Activated CD4-positive, alpha-beta T cell treated with anti-CD3 and anti-CD28 coated beads, Interleukin-2, Interleukin-4, amounts not matched to agents 100 ng/mL and 50 ng/mL, durations not matched to agents 16 hours and 8 hours (primary cell): ENCODE measurements at regions not wholly inside any gene's neighbourhood (a gene's known extent, or its start where the extent isn't known, plus 50 kb on each side); places are given as distances from the start of the nearest gene placed in this dataset.

Experiments
- DNase-seq: peaks from one replicate; pipeline ENCODE4 v3.0.0-alpha.2; 2020; ENCODE audit warnings: low spot score

GRCh38 chr10:88131511-88132139 is 268.2 kb downstream of the PTEN start:
- DNase-seq: no peak

DNA sequence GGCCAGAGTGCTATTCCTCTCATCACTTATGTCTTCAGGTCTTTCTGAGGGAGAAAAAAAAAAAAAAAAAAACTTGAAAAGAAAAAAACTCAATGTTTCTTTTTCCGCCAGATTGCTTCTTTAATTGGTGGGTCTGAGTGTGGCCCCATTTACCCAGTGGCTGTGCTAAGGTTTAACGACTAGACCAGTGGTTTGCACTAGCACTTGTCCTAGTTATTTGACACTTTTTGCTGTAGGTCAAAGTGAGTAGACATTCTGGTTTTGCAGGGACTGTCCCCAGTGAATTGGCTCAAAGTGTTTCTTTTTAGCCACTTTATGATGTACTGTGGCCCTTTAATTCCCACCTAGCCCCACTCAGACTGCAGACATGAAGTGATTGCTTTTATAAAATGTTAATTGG is 273.3 kb downstream of the PTEN start:
- no peak for DNase-seq

DNA sequence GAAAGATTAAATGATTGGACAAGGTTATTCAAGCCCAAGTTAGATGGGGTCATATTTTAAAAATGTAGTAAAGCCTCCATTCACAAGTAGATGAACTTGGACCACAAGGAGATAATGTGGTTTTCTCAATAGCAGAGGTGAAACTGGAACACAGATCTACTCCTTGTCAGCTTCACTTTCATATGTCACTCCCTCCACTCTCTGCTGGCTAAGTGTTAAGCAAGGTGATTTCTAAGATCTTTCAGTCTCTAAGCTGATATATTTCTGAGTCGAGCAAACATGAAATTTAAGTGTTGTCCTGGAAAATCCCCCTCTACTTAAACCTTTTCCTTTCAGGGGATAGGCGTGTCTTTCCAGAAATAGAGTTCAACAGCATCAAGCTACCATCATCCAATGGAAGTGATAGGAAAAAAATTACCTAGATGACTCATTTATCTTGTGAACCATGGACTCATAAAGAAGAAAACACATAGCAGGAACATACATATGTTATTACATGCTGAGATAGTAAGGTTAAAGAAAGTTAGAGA is 275.0 kb downstream of the PTEN start:
- DNase-seq: peak; percentile 48

DNA sequence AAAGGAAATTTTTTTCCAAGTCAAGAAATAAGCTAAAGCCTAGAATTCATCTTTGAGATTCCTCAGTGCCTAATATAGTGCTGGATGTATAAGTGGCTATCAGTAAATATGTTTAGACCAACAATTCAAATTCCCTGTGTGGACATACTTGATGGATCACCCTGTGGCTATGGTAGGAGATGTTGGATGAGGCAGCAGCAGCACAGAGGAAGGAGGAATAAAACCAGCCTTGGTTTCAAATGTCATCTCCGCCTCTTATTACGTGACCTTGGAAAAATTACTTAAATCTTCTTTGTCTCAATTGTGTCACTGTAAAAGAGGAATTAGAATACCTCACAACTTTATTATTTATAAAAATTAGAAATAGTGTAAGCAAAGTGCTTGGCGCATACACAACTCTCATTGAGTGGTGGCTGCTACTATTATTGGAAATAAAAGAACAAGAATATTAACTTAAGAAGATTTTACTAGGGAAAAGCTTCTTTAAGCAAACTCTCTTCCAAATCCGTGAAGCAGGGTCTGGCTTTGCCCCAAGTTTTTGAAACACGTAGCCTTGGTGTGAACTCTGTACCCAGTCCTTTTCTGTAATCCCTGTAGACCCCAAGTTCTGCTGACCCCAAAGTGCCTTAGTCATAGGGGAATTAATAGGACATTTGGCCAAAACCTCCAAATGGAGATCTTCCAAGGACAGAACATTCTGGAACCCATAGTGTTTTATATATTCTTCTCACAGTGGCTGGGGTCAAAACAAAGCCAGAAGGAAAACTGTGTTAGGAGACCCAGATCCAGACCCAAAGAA is 283.8 kb downstream of the PTEN start:
- no peak for DNase-seq

- DNase-seq: no peak
These were observed 286.5 kb downstream of the PTEN start for GRCh38 chr10:88149906-88150305.

- no peak for DNase-seq
These were observed 286.9 kb downstream of the PTEN start for GRCh38 chr10:88150339-88150738.

DNA sequence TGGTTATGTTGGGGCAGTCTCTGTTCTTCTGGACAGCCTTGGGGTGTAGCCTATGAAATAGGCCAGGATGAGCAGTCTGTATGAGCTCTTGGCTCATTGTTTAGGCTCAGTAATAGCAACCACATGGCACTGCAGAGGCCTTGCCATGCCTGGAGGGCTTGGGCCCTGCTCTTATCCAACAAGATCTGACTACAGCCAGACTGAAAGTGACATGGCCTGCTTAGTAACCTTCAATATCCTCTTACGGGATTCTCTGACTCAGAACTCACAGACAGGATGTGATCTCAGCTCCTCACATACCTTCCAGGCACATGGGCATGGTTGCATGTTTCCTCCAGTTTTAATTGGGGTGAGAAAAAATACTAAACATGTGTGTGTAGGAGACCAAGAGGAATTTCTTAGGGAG is 289.3 kb downstream of the PTEN start:
- peak; percentile 86 for DNase-seq

DNA sequence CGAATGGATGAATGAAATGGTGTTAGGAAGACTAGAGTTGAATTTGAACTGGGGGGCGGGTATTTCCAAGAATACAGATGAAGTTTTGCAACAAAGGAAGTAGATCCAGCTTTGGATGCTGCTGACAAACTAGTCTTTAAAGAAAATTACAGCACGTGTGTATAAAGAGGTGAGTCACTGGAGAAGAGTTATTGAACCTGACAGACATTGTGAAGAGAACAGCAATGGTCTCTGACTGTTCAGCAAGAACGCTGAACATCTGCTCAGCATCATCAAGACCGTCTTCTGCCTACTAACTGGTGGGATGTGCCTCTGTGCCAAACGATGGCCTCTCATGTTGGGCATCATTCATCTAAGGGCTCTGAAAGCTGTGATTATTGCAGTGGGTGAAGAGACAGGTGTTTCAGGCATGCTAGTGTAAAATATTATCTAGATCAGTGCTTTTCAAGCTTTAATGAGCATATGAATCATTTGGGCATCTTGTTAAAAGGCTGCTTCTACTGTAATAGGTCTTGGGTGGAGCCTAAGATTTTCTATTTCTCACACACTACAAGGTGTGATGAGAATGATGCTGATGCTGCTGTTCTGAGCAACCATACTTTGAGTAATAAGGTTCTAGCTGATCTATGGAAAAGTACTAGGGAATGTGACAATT is 291.3 kb downstream of the PTEN start:
- no peak for DNase-seq

- DNase-seq: no peak
These were observed 292.9 kb downstream of the PTEN start for GRCh38 chr10:88156341-88156740.

DNA sequence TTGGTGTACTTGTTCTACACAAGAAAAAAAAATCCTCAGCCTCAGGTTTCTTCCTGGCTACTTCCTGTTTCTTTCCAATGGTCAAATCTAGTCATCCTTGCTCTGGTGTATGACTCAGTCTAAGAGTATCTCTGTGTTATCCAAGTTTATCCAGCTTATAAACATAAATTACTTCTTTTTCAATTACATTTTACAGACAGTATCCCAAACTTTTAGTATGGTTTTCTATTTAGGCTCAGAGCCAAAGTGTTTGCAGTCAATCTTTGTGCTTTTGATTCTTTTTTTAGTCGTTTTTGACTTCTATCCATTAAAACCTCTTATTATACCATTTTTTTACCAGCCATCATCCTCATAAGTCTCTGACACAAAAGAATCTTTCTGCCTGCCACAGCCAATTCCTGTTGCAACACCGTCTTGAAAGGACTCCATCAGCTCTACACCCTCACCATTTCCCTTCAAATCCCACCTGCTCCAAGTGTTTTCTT is 294.6 kb downstream of the PTEN start:
- DNase-seq: no peak

DNA sequence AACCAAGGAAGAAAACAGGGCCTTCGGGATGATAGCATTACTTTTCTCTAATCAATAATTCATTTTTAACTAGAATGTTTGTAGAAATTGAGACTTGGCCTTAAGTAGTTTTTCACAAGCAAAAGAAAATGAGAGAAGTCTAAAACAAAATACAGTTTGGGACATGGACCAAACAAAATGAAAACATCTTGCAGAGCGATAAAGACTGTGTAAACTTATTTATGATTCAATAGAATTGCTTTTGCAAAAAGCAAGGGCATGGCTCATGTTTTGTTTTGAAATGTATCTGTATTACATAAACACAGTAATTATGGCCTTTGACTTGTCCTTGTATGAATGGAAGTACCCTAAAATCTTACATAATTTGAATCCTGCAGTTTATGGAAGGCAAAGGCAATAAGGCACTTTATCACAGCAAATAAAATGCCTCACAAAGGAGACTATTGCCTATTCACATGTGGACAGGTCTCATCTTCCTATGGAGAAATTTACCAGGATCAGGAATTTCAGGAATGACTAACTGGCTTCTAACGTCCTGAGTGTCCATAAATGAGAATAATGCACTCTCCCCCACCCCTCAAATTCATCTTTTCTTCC is 295.2 kb downstream of the PTEN start:
- no peak for DNase-seq

- no peak for DNase-seq
These were observed 295.9 kb downstream of the PTEN start for GRCh38 chr10:88159127-88159829.

DNA sequence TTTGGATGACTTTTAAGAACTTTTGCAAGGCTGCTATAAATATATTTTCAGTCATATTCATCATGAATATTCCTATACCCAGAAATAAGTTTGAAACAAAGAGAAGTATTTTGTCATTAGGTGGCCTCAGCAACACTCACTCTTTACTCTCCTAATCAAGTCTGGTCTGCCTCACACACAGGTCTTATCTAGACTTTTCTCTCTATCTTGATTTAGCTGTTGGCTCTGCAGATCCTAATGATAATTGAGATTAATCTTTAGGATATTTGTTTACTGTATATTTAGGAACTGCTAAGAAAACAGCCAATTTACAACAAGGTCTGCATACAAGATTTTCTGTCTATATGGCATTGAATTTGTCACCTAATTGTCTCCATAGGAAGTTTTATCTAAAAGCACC is 297.6 kb downstream of the PTEN start:
- DNase-seq: no peak

DNA sequence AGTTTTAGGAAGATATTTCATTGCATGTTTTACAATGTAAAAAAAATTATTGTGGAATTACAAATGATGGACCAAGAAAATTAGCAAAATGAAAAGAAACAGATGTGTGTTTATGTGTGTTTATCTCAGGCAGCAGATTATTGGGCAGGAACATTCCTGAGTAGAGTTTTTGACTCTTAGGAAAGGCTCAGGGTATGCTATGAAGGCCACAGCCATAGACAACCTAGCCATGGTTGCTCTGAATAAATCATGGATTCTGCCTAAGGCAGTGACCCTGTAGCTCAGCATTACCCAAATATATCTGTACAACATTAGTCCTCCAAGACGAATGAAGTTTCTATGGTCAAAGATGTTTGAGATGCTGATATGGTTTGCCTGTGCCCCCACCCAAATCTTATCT is 298.3 kb downstream of the PTEN start:
- DNase-seq: no peak

DNA sequence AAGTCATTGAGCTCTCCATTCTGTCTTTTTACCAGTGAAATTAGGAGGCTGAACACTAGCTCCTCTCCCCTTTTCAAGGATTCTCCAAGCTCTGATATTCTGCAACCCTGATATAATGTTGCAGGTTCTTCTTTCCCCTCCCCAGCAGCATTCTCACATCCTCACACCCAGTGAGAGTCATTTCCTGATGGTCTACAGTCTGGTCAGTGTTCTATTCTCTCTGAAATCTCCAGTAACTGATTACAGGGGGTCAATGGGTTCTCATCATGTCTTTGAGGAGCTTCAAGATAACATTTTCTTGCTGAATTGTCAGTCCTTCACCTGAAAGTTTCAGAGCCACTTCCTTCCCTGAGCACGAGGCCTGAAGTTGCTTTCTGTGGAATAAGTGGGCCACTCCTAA is 299.4 kb downstream of the PTEN start:
- no peak for DNase-seq

DNA sequence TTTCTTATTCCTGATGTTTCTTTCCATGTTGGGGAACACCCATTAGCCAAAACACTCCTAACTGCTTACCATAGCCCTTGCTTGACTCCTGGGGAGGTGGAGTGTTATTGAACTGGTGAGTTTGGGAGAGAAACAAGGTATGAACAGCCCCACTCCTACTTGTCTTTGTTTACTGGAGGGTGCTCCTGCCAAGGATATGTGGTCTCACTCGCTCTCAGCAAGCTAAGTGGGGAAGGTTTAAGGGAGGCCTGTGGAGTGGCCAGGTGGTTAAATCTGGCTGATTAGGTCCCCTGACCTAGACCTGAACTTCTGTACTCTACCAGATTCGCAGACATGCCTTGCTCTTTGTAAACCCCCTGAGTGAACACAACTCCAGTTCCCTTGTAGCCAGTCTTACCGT is 300.1 kb downstream of the PTEN start:
- no peak for DNase-seq

GRCh38 chr10:88164471-88164870 is 301.0 kb downstream of the PTEN start:
- DNase-seq: no peak

DNA sequence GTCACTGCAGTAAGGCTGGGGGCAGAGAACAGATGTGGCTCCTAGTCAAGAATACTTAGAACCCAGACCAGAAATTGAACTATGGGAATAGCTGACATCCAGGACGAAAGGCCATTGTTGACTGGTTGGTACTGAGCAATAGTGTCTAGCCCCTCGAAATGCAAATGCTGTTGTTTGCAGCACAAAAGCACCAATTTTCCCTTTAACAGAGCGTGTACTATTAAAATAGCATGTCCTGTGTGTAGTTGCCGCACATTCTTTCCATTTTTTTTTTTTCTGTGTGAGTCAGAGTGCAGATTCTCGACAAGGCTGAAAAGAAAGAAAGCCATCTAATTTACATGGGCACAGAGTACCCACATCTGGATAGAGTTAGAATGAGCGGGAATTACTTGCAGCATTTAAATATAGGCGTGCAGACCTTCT is 302.4 kb downstream of the PTEN start:
- DNase-seq: no peak

DNA sequence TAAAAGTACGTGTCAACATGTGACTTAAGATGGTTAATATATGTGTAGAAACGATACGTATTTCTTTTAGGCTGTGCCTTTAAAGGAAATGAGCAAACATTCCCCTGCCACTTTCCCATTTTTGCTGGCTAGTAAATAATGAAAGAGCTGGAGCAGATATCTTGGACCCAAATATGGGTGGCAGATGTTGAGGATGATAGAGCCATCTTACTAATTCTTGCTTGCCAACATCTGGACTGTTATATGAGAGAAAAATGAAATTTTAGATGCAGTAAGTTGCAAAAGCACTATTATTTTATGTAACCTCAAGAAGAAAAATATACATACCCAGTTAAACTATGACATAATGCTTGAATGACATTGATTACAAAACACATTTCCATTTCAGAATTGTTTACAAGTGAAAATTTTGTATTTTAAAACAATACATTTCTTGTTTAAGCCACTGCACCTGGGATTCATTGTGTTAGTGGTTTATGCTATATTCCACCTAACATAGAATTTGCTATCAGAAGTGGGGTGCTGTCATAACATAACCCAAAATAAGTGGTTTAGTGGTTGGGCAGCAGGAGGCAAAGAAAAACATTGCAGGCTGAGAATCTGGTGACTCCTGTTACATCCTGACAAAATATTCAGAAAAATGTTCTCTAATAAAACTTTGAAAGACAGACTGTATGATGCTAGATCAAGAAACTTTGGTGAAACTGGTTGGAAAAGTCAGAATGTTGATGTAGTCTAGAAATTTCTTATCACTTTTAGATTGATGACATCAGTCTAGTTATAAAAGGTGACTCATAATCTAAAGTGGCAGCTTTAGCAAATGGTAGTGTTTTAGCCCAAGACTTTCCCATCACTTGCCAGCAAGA is 305.0 kb downstream of the PTEN start:
- DNase-seq: no peak

DNA sequence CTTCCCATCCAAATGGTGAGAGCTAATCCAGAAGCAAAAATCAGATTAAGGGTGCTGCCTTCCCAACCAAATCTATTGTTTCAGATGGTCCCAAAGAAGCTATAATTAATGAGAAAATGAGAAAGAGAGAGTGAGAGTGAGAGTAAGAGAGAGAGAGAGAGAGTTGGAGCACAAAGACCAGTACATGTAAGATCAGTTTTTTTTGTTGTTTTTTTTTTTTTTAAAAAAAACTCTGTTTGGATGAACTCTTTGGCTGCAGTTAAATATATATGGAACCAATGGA is 305.6 kb downstream of the PTEN start:
- DNase-seq: no peak

DNA sequence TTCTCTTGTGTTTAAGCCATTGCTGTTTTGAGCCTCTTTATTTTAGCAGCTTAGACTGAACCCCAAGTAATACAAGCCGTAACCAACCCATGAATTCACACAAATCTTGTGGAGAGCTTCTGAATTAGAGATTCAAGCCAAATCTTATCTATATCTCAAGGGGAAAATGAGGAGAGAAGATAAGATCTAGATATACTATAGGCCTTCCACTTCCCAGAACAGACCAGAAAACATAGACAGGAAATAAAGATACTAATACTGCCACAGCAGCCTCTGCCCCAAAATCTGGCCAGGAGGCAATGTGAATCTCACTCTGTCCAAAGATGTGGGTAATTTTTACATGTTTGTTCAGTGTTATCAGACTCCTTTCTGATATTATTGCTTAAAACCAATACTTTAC is 307.2 kb downstream of the PTEN start:
- DNase-seq: no peak
